ENCODE measurements at regions not wholly inside any gene's neighbourhood (a gene's known extent, or its start where the extent isn't known, plus 50 kb on each side); places are given as distances from the start of the nearest gene placed in this dataset.

GRCh38 chr7:136272934-136273333 lies 295.8 kb upstream of the MTPN start:
- H3K4ac ChIP-seq (replicated peaks; ENCODE audit: insufficient read length, low read depth, low read length): no peak overlapping the region
- no peaks in the 10 kb centered on the region for H3K36me3 ChIP-seq (ENCODE audit: control insufficient read depth in 2 of 4, insufficient read depth in 4 of 4, low read length in 3 of 4)
- H3K79me2 ChIP-seq (ENCODE audit: control insufficient read depth in 1 of 2, insufficient read depth in 2 of 2, low read length in 2 of 2): no peaks in the 10 kb centered on the region
- no peak overlapping the region for H3K4me3 ChIP-seq (ENCODE audit: extremely low read depth in 1 of 4, insufficient read depth in 2 of 4, low read depth in 3 of 4, low read length in 4 of 4)
- H2BK20ac ChIP-seq (ENCODE audit: low read length): no peak overlapping the region
- no peak for DNase-seq (ENCODE audit: low read depth in 1 of 2, low spot score in 2 of 2)
- no peaks in the 10 kb centered on the region for H4K20me1 ChIP-seq (replicated peaks in 1 of 2; ENCODE audit: control insufficient read depth in 1 of 2, insufficient read depth in 2 of 2, low read length in 2 of 2)
- H2AK5ac ChIP-seq (ENCODE audit: low read depth, low read length): no peak overlapping the region
- H3K18ac ChIP-seq (ENCODE audit: extremely low read depth, low read length): no peak overlapping the region
- H3K79me1 ChIP-seq (ENCODE audit: low read depth, low read length): no peaks in the 10 kb centered on the region
- no peaks in the 10 kb centered on the region for H3K27me3 ChIP-seq (replicated peaks in 1 of 4; ENCODE audit: control insufficient read depth in 3 of 4, extremely low read depth in 1 of 4, insufficient read depth in 3 of 4, low read length in 3 of 4)
- no peak overlapping the region for H3K14ac ChIP-seq (ENCODE audit: insufficient read length)
- no peak overlapping the region for H3K27ac ChIP-seq (ENCODE audit: low read depth, low read length)
- no peak overlapping the region for H2BK12ac ChIP-seq (ENCODE audit: low read depth, low read length)
- H3K23me2 ChIP-seq (ENCODE audit: low read depth, low read length): no peaks in the 10 kb centered on the region; the same call in 1 of the 2 replicates
- no peak overlapping the region for H2BK15ac ChIP-seq (ENCODE audit: low read length)
- no peak overlapping the region for H3K23ac ChIP-seq (ENCODE audit: insufficient read length)
- no peak overlapping the region for H3K9ac ChIP-seq (replicated peaks in 1 of 4; ENCODE audit: extremely low read depth in 1 of 4, low read depth in 3 of 4, low read length in 3 of 4)
- H2BK120ac ChIP-seq (replicated peaks; ENCODE audit: low read depth, low read length): no peak overlapping the region
- CTCF ChIA-PET (ENCODE audit: partially characterized antibody): no interaction called here
- no peak for FAIRE-seq
- no peak overlapping the region for H2BK5ac ChIP-seq (ENCODE audit: low read depth, low read length)
- 91% methylated on average over 2 of the region's 2 CpGs; no CpG with 5 or more reads in 1 of the 2 experiments for WGBS, 2 experiments (ENCODE audit: extremely low coverage in 1 of 2, insufficient coverage in 1 of 2, insufficient read length in 1 of 2, insufficient replicate concordance in 2 of 2, low coverage in 1 of 2, low lambda C conversion rate in 2 of 2, missing lambda C conversion rate in 1 of 2)
- no peak overlapping the region for H4K8ac ChIP-seq (ENCODE audit: extremely low read depth, insufficient read depth, low read length)
- H3K4me2 ChIP-seq (ENCODE audit: insufficient read depth in 1 of 2, low read depth in 2 of 2, low read length in 2 of 2): no peak overlapping the region
- H3K4me1 ChIP-seq (replicated peaks in 1 of 4; ENCODE audit: control insufficient read depth in 3 of 4, insufficient read depth in 4 of 4, low read length in 3 of 4): no peaks in the 10 kb centered on the region
- no peak overlapping the region for H2AFZ ChIP-seq (ENCODE audit: low read length)
- no peak overlapping the region for H3K56ac ChIP-seq (replicated peaks; ENCODE audit: insufficient read length, low read depth, low read length)
- no peak overlapping the region for H4K91ac ChIP-seq (replicated peaks; ENCODE audit: insufficient read length, low read length)
- no peaks in the 10 kb centered on the region for H3K9me3 ChIP-seq (ENCODE audit: insufficient read depth in 2 of 2, low read depth in 1 of 2, low read length in 1 of 2)
- H4K5ac ChIP-seq (ENCODE audit: insufficient read length, low read depth, low read length): no peak overlapping the region
- POLR2A ChIA-PET (ENCODE audit: partially characterized antibody): no interaction called here
- no peak for TF ChIP-seq CTCF (IDR thresholded peaks at IDR 0.05; ENCODE audit: control extremely low read depth in 1 of 3, insufficient read depth in 1 of 3, low read depth in 1 of 3, low read length in 3 of 3)
- TF ChIP-seq SIN3A (conservative IDR thresholded peaks at IDR 0.05 in 1 of 2, IDR thresholded peaks at IDR 0.05 in 1 of 2; ENCODE audit: low read depth in 1 of 2, low read length in 2 of 2): no peak
- TF ChIP-seq RBBP5 (IDR thresholded peaks at IDR 0.05; ENCODE audit: borderline replicate concordance, low read depth, low read length): no peak
- TF ChIP-seq CTBP2 (IDR thresholded peaks at IDR 0.05; ENCODE audit: borderline replicate concordance, insufficient read depth, insufficient read length, low read length): no peak
- TF ChIP-seq TAF7 (optimal IDR thresholded peaks at IDR 0.05; ENCODE audit: borderline replicate concordance, low read depth, low read length): no peak
- no peak for TF ChIP-seq CREB1 (IDR thresholded peaks at IDR 0.05)
- TF ChIP-seq POLR2A (IDR thresholded peaks at IDR 0.05; ENCODE audit: control extremely low read depth in 1 of 2, low read depth in 2 of 2, low read length in 2 of 2): no peak
- TF ChIP-seq ASH2L (IDR thresholded peaks at IDR 0.05; ENCODE audit: low read length): no peak
- no peak for TF ChIP-seq POLR2AphosphoS5 (IDR thresholded peaks at IDR 0.05; ENCODE audit: low read depth, low read length)
- no peak for TF ChIP-seq SP2 (IDR thresholded peaks at IDR 0.05; ENCODE audit: low read length)
- TF ChIP-seq JUND (IDR thresholded peaks at IDR 0.05; ENCODE audit: low read length): no peak
- TF ChIP-seq TCF12 (IDR thresholded peaks at IDR 0.05; ENCODE audit: low read depth, low read length): no peak
- TF ChIP-seq CBX5 (IDR thresholded peaks at IDR 0.05; ENCODE audit: low read depth, low read length): no peak
- TF ChIP-seq MAX (IDR thresholded peaks at IDR 0.05): no peak
